C4-2B (cell line): ENCODE measurements at regions not wholly inside any gene's neighbourhood (a gene's known extent, or its start where the extent isn't known, plus 50 kb on each side); places are given as distances from the start of the nearest gene placed in this dataset.

Experiments used
- H3K27ac ChIP-seq: fragments of 450-650 bp; 2 replicates; pipeline ENCODE4 v1.5.1; 2017
- ZFX ChIP-seq: fragments of 450-650 bp; IDR thresholded peaks from 2 replicates; pipeline ENCODE4 v1.6.1; 2017
- TF ChIP-seq, protein P1 (sequence below): fragments of 450-650 bp; conservative IDR thresholded peaks from 2 replicates; pipeline ENCODE4 v1.5.1; 2017; ENCODE audit warnings: mild to moderate bottlenecking

DNA sequence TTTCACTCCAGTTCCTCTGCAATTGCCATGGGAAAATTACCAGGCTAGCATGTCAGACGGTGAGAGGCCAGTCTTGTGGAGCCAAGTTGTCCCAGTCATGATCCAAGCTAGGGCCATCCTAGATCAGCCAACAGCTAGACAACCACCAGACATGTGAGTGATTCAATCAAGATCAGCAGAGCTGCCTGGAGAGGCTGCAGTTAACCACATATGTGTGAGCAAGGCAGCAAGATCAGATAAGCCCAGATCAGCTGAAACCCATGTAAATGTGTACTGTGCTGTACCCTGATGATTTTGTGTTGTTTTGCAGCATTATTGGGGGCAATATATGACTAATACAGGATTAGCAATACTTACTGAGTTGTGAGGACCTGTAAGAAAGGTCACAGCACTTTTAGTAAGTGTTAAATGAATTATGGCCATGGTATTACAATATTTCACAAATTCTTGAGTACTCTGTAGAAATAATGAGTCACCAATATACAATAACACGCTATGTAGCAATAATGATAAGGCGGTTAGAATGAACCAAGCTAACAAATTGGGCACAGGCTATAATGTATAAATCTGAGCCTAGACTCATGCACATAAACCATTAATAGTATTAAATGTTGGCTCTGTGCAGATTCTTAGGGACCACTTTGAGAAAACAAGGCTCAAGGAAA, 91.4 kb downstream of the SUDS3 start:
- TF ChIP-seq, protein P1, sequence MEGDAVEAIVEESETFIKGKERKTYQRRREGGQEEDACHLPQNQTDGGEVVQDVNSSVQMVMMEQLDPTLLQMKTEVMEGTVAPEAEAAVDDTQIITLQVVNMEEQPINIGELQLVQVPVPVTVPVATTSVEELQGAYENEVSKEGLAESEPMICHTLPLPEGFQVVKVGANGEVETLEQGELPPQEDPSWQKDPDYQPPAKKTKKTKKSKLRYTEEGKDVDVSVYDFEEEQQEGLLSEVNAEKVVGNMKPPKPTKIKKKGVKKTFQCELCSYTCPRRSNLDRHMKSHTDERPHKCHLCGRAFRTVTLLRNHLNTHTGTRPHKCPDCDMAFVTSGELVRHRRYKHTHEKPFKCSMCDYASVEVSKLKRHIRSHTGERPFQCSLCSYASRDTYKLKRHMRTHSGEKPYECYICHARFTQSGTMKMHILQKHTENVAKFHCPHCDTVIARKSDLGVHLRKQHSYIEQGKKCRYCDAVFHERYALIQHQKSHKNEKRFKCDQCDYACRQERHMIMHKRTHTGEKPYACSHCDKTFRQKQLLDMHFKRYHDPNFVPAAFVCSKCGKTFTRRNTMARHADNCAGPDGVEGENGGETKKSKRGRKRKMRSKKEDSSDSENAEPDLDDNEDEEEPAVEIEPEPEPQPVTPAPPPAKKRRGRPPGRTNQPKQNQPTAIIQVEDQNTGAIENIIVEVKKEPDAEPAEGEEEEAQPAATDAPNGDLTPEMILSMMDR, result no peak
- no peak for TF ChIP-seq ZFX
- no peak overlapping the region for H3K27ac ChIP-seq

DNA sequence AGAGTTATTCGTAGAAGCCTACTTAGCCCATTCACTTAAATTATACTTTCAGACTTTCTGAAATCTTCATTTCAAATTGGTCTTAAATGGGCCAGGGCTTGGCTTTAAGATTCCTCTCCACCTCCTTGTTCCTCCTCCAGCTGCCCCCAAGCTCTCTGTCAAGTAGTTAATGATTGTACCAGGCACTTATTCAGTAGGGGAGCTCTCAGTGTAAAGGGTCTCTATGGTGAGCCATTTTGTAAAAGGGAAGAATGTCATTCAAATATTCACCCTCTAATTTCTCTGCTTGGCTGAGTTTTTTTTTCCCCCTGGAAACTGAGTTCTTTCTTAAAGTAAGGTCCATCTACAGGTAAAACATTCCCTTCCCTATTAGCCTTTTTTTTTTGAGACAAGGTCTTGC, 96.6 kb downstream of the SUDS3 start:
- no peak overlapping the region for H3K27ac ChIP-seq

DNA sequence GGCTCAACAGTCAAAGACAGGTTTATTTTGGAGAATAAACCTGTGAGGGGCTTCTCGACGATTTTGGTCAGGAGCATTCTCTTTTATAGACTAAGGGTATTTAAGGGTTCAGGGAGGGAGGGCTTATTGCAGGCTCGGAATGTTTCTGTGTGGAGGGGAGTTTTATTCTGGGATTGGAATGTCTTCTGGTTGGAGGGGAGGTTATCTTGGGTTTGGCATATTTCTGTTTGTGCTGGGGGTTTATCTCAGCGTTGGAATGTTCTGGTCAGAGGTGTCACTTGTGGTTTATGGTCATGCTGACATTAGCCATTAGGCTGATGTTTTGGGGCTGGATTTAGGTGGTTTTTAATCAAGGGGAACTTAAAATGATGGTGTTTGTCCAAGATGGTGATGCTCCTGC, 103.9 kb downstream of the SUDS3 start:
- TF ChIP-seq, protein P1, result no peak
- no peak for TF ChIP-seq ZFX
- no peak overlapping the region for H3K27ac ChIP-seq

More for the DNA sequence above, 96.6 kb downstream of the SUDS3 start:
- TF ChIP-seq ZFX, result no peak
- TF ChIP-seq, protein P1, result no peak

DNA sequence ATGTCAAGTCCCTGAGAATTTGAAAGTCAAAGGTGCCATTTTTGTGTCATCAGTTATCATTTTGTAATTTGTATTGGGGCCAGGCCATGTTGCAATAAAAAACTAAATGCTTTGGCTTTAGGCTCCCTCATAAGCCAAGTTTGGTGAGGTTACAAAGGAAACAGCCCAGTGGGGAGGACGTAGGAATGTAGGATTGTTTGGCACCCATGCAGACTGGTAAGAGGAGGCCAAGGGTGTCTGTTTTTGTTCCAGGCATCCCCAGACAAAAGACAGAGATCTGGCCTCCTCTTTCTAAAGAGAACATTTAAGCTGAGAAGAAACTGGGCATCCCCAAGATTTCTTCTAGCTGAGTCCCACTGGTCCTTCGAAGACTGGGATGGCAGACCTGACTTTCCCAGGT, 111.7 kb downstream of the SUDS3 start:
- TF ChIP-seq, protein P1, result no peak
- TF ChIP-seq ZFX, result no peak
- no peak overlapping the region for H3K27ac ChIP-seq

DNA sequence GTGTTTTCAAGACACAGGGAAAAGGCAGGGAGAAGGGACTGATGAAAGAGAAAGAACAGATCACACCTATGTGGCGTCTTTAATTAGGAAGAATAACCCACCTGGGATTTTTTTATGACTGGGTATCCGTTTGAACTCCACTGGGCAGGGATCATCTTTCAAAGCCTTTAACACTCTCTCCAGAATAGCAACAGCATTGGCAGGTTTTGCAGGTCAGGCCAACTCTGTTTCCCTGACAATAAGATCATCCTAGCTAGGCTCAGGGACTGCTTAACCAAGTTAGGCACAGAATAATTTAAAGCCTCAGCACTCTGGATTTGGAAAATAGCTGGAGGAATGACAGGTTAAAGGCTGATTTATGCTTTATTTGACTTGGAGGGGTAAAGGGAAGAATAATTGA, 117.6 kb downstream of the SUDS3 start:
- H3K27ac ChIP-seq, result no peak overlapping the region
- TF ChIP-seq, protein P1, result no peak

DNA sequence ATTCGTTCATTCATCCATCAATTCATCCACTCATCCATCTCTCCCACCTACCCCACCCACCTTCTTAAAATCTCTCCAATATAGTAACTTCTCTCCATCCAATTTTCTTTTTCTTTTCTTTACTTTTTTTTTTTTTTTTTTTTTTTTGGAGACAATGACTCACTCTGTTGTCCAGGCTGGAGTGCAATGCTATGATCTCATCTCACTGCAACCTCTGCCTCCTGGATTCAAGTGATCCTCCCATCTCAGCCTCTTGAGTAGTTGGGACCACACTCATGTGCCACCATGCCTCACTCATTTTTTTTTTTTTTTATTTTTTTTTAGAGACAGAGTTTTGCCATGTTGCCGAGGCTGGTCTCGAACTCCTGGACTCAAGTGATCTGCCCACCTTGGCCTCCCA, 118.4 kb downstream of the SUDS3 start:
- TF ChIP-seq, protein P1, result no peak
- TF ChIP-seq ZFX, result no peak
- H3K27ac ChIP-seq, result no peak overlapping the region

DNA sequence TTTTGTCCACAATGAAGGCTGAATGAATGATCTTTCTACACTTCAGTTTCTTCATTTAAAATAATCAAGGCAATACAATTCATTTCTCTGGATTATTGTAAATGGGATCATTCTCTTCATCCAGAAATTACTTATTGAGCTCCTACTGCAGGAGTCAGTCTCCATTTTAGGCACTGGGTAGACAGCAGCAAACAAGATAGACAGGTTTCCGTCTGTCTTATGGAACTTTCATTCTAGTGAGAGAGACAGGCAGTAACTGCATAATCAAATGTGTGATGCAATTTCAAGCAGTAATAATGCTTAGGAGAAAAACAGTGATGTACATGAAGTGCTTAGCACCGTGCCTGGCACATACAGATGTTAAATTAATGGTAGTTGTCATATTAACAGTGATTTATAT, 118.9 kb downstream of the SUDS3 start:
- H3K27ac ChIP-seq, result no peak overlapping the region
- TF ChIP-seq, protein P1, result no peak
- TF ChIP-seq ZFX, result no peak
